GM18519 (cell line): ENCODE measurements at regions not wholly inside any gene's neighbourhood (a gene's known extent, or its start where the extent isn't known, plus 50 kb on each side); places are given as distances from the start of the nearest gene placed in this dataset.
"Not testable (repeated sequence)": the region's sequence is repeated elsewhere in the genome, so short reads cannot be mapped to it uniquely, and the experiment has no call there.

Source experiments
- ATAC-seq: cut with Tn5 transposase; IDR thresholded peaks from one replicate; pipeline ENCODE4 v1.9.1; 2021; ENCODE audit warnings: mild to moderate bottlenecking, moderate library complexity; ENCODE audit not compliant: unreplicated experiment, low FRiP score

- no peak for ATAC-seq
These were observed 395.4 kb downstream of the ZNF804A start for GRCh38 chr2:184993746-184994145.

- ATAC-seq, result no peak
These were observed 408.2 kb downstream of the ZNF804A start for GRCh38 chr2:185006481-185006880.

- no peak for ATAC-seq
These were observed 414.3 kb downstream of the ZNF804A start for GRCh38 chr2:185012643-185013042.

DNA sequence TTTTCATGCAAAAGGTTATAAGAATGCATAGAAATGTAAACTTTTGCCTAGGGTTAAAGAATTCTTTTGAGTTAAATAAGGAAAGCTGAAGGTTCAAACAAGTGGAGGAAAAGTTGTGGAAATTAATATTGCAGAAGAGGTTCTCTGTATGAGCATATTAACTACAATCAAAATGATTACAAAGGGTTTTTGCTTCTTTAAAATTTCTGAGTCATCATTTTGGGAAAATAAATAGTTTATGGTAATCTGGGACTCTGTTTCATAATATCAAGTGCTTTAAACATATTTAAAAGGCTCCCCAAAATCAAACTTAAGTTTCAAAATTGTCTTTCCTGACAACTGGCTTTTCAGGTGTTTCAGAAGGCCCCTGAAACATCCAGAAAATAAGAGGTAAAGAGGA lies 415.7 kb downstream of the ZNF804A start:
- ATAC-seq, result no peak

- ATAC-seq, result not testable (repeated sequence)
These were observed 427.6 kb downstream of the ZNF804A start for GRCh38 chr2:185025891-185026290.

DNA sequence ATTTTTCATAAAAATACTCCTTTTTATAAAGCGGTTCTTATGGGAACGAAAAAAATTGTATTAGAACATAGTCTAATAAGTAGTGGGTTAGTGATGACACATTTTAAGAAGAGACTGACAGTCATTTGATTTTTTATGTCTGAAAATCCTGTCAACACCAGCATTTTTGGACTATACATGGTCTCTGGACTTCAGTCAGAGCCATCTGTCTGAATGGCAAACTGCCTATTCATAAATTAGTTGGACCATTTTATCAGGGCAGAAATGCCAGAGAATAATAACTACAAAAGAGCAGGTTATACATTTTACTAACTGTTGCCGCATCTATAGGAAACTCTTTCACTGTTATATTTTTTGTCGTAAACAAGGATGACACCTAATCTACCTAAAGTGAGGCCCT lies 437.6 kb downstream of the ZNF804A start:
- no peak for ATAC-seq

DNA sequence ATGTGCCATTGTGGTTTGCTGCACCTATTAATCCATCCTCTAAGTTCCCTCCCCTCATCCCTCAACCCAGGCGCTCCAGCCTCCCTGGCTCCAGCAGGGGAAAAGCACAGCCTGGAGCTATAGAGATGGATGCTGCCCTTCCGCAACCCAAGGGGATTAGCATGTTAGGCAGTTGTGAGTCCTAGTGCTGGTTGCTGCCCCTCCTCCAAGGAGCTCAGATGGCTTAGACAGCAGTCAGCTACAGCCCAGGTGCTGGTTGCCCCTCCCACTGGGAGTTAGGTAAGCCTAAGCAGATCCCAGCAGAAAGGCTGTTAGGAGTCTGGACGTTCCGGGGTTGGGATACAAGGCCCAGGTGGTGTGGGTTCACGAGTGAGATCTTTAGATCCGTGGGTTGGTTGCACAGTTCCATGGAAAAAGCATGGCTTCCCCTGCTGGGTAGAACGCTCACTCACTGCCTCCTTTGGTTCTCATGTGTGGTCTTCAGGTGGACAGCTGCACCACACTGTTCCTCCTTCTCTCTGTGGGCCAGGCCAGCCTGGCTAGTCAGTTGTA lies 446.1 kb downstream of the ZNF804A start:
- ATAC-seq, result no peak

GRCh38 chr2:185050804-185051203 lies 452.5 kb downstream of the ZNF804A start:
- ATAC-seq, result no peak

DNA sequence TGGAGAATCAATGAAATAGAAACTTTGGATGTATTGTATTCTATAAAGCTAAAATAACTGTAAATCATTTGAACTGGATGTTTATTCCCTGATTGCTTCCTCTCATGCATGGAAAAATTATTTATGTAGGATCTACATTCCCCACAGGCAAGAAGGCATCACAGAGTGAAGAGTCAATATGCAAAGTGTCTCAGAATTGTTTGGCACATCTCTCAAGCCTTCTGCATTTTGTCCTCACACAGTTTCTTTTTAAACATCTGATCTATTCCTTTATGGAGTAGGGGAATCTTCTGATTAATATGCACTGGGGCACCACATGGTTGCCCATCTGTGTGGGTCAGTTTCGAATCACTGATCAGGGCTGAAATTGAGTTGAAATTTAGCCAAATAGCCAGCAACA lies 465.4 kb downstream of the ZNF804A start:
- ATAC-seq, result no peak

GRCh38 chr2:185066128-185066527 lies 467.8 kb downstream of the ZNF804A start:
- ATAC-seq, result no peak

- ATAC-seq, result no peak
These were observed 470.8 kb downstream of the ZNF804A start for GRCh38 chr2:185069107-185069506.

DNA sequence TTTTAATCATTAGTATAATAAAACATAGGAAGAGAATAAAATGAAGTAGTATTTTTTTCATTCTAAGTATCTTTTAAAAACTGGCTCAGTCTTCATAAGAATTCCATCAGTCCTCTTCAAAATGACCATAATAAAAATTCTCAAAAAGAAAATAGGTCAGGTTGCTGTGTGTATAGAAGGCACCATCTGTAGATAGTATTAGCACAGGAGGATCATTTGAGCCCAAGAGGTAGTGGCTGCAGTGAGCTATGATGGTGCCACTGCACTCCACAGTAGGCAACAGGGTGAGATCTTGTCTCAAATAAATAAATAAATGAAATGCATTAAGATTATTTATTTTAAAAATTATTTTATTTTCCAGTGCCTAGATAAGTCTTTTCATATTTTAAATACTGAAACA lies 475.8 kb downstream of the ZNF804A start:
- no peak for ATAC-seq

- no peak for ATAC-seq
These were observed 484.4 kb downstream of the ZNF804A start for GRCh38 chr2:185082749-185083148.

DNA sequence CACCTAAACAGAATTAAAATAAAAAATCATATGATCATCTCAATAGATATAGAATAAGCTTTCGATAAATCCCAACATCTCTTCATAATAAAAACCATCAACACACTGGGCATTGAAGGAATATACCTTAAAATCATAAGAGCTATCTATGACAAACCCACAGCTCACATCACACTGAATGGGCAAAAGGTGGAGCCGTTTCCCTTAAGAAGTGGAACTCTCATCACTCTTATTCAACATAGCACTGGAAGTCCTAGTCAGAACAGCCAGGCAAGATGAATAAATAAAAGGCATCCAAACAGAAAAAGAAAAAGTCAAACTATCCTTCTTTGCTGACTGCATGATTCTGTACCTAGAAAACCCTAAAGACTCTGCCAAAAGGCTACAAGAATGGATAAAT lies 510.3 kb downstream of the ZNF804A start:
- ATAC-seq, result no peak

GRCh38 chr2:185127412-185127811 lies 529.1 kb downstream of the ZNF804A start:
- no peak for ATAC-seq

GRCh38 chr2:185128346-185128745 lies 530.0 kb downstream of the ZNF804A start:
- no peak for ATAC-seq

GRCh38 chr2:185128996-185129395 lies 530.7 kb downstream of the ZNF804A start:
- ATAC-seq, result no peak

DNA sequence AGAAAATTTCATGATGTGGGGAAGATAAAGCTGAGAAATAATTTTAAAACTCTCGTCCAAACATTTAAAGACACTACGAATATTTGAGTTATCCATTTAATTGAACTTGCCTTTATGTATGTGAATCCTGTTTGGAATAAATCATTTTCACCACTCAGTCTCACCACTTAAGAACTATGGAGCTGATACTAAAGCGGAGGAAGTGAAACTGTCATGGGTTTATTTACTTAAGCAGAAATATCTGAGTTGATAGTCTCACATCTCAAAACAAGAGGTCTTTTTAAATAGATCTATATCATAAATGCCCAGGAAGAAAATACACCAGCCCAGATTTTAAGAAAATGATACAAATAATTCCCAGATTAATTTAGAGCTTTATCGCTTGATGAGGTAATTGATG lies 532.4 kb downstream of the ZNF804A start:
- ATAC-seq, result no peak

- no peak for ATAC-seq
These were observed 534.2 kb downstream of the ZNF804A start for GRCh38 chr2:185132501-185133041.

- ATAC-seq, result no peak
These were observed 539.4 kb downstream of the ZNF804A start for GRCh38 chr2:185137700-185138099.

DNA sequence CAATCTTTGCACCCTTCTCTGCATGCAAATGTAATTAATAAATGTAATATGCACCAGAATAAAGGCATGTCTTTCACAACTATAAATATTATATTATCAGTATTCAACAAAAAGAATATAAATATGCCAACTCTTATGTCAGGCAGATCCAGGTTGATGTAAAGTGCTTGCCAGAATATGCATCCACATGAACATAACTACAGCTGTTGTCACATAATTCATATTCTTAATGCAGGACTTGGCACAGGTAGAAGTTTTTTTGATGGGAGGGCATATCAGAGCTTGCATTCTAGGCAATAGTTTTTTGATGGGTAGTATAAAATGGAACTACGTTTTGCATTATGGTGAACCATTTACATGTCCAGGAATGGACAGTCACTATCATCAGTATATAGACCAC lies 544.3 kb downstream of the ZNF804A start:
- no peak for ATAC-seq

DNA sequence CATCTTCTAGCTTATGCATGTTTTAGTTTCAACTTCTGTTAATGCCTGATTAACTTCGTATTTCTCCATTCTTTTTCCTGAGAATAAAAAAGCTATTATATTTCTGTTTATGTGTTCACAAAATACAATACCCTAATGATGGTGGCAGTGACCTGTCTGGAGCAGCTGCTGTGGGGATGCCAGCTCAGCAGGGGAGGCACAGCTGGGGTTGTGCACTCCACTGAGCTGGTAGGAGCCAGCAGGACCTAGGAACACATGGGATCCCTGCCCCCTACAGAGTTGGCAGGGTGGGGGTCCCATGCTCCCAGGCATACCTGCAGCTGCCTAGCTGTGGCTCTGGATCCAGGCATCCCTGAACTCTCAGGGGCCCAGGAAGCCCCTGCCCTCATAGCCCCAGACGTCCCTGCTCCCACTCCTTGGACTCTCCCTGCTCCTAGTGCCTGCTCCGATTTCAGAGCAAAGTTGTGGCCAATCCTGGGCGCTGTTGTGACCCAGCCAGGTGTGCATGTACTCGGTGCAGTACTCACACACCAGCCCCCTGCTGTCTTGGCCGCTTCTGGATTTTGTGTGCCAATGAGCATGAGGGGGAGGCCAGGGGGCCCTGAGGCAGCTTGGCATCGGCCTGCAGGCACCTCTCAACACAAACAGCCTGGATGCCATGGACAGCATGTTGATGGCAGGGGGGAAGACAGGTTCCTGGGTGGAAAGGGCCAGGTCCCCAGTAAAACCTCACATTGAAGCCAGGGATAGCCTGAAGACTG lies 546.0 kb downstream of the ZNF804A start:
- no peak for ATAC-seq
